LNCAP (cell line): ENCODE measurements at regions not wholly inside any gene's neighbourhood (a gene's known extent, or its start where the extent isn't known, plus 50 kb on each side); places are given as distances from the start of the nearest gene placed in this dataset.

Experiments
- TF ChIP-seq, protein P1 (sequence below): fragments of 450-650 bp; IDR thresholded peaks from 2 replicates; pipeline ENCODE4 v1.5.1; 2017; ENCODE audit warnings: mild to moderate bottlenecking

DNA sequence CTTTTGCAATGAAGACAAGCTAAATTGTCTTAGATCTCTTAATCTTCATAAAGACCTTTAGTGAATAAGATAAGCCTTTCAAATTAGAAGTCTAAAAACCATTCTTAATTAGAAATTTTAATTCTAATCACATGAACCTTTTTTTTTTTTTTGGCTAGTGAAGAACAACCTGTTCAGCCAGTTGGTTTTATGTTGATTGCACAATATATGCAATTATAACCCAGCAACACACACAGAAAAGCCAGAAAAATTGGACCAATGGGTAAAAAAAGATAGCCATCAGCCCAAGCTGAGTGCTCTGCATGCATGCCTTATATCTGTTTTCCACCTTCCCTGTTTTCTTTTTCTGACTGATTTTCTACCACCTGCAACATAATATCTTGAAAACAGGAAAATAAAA lies 252.2 kb downstream of the SYT10 start:
- TF ChIP-seq, protein P1, sequence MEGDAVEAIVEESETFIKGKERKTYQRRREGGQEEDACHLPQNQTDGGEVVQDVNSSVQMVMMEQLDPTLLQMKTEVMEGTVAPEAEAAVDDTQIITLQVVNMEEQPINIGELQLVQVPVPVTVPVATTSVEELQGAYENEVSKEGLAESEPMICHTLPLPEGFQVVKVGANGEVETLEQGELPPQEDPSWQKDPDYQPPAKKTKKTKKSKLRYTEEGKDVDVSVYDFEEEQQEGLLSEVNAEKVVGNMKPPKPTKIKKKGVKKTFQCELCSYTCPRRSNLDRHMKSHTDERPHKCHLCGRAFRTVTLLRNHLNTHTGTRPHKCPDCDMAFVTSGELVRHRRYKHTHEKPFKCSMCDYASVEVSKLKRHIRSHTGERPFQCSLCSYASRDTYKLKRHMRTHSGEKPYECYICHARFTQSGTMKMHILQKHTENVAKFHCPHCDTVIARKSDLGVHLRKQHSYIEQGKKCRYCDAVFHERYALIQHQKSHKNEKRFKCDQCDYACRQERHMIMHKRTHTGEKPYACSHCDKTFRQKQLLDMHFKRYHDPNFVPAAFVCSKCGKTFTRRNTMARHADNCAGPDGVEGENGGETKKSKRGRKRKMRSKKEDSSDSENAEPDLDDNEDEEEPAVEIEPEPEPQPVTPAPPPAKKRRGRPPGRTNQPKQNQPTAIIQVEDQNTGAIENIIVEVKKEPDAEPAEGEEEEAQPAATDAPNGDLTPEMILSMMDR: no peak

DNA sequence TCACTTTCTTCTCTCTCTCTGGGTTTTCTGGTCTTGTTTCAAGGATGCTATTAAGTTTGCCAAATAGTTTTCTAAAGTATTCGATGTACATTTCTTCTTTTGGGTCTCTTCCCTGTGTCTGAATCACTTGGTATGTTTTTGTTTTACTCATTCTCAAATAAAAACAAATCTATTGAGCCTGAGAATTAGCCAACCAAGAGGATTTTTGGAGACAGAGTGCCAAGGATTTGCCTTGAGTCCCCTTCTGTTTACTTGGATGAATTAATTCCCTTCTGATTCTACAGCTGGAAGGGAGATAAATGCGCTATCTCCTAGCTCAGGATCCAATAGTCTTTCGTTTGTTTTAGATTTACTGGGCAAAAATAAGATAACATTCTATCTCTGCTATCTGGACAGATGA lies 255.5 kb downstream of the SYT10 start:
- TF ChIP-seq, protein P1: no peak

DNA sequence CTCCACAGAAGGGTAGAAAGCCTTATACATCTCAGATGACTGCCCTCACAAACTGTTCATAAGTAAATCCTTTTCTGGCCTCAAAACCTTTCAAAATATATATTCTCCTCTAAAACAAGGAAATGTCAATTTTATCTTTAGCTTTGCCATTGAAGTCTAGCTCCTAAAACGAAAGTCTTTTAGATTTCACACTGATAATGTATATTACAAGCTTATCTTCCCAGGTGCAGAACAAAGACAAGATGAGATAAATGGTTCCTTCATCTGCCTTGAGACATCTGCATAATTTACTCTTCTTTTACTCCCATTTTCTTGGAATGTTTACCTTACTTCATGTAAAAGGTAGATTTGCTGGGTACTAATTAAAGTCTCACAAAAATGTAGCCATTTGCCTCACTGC lies 257.1 kb downstream of the SYT10 start:
- TF ChIP-seq, protein P1: no peak

DNA sequence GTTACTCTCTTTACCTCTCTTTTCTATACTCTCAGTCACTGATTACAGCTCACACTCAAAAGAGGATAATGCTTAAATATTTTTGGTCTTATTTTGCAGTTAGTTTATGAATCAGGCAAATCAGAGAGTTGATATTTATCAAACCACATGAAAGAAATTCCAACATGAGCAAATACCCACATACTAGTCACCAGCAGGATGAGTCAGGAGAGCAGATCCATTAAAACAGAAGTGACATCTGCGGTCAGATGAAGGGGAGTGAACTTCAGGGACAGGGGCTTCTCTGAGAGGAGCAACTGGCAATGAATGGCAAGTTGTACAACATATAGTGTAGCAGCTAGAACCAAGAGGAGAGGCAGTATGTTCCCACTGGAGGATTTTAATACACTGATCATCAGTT lies 258.7 kb downstream of the SYT10 start:
- TF ChIP-seq, protein P1: no peak

DNA sequence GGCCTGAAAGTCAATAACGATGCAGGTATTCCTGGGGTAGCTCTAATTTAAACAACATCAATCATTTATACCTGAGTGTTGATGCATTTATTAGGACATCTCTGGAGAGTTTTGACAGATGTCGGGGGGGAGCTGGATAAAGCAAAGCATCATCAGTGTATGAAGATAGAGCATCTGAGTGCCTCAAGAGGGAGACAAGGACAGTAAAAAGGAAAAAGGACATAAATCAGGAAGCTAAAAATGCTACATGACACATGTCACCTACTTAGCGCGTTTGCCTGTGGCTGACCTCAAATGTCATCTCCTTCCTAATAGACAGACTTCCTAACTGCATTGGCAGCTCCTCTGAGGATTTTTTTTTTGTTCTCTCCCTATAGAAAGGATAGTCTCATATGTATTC lies 259.5 kb upstream of the PKP2 start:
- TF ChIP-seq, protein P1: no peak

DNA sequence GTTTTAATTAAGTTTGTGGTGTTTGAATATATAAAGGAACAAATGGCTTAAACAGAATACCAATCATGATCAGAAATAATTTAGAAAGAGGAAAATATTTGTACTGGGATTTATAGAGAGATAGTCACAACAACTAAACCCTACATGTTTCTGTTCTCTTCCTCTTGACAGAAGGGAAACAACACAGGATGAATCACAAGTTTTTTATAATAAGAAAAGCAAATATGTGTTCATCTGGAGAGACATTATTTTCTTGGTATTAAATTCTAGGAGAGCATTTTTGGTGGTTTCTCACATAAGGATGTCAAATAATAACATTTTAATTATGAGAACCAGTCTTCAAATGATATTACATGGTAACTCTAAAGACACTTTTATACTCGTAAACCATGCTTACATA lies 232.9 kb upstream of the PKP2 start:
- TF ChIP-seq, protein P1: no peak

DNA sequence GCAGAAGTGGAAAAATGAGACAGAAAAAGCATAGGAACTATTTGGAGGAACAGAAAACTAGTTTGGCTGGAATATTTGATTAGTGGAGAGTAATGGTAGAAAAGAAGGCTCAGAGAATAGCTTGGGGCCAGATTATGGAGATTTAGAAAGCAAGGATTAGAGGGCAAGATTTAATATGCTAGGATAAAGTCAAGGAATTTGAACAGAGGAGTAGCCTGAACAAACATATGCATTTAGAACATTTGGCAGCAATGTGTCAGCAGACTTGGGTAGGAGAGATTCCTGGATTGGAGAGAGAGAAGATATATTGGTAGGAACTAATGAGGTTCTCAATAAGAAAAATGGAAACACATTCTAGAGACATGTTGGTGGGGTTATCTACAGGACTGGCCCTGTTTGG lies 229.2 kb upstream of the PKP2 start:
- TF ChIP-seq, protein P1: no peak

DNA sequence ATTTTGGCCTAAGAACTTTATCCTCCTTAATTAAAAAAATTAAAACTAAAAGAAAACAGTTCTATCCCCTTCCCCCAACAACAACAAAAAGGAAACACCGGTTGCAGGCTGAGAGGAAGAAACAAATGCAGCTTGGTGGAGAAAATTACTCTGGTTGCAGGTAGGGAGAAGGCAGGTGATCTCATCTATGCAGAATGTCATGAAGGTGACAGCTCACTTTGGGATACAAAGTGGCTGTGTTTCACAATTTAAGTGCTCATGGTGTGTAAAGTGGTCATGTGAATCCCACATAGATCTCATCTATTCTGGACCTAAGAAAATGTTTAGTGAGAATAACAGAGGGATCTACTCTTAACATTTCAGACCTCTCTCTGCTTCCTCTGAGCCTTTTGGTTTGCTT lies 219.7 kb upstream of the PKP2 start:
- TF ChIP-seq, protein P1: no peak
